ENCODE measurements at regions not wholly inside any gene's neighbourhood (a gene's known extent, or its start where the extent isn't known, plus 50 kb on each side); places are given as distances from the start of the nearest gene placed in this dataset.

DNA sequence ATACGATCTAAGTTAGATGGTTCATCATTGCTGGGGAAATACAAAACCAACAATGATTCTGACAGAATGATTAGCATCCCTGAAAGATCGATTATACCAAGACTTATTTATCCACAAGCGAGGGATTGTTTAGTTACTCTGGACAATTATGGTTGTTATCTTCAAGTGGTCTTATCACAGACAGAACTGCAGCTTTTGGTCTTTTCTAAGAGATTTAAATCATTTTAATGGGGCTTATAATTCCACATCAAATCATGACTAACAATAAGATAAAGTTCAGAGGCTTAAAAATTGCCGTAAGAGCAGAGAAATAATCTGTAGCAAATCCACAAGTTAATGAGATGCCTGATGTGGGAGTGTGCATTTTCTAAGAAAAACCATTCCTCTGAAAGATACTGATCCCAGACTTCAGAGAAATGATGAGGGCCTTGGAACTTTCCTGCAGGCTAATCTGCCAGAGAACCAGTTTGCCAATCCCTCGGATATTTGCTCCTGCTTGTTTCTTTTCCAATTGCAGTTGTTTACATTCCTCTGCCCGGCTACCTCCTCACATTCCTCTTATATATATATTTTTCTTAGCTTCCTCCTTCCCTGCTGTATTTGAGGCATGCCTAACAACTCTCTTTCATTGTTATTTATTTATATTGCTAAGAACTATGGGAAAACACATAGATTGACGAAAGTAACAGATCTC is 134.8 kb downstream of the BACH1 start:
- no peak for TF ChIP-seq JUND (IDR thresholded peaks at IDR 0.05; ENCODE audit: low read depth, low read length)
- no peak for TF ChIP-seq EP300 (IDR thresholded peaks at IDR 0.05; ENCODE audit: borderline replicate concordance in 1 of 2, control insufficient read depth in 1 of 2, low read depth in 2 of 2, low read length in 2 of 2)
- TF ChIP-seq RBBP5 (conservative IDR thresholded peaks at IDR 0.05): no peak
- TF ChIP-seq ZSCAN29 (IDR thresholded peaks at IDR 0.05): no peak
- TF ChIP-seq, protein P1, sequence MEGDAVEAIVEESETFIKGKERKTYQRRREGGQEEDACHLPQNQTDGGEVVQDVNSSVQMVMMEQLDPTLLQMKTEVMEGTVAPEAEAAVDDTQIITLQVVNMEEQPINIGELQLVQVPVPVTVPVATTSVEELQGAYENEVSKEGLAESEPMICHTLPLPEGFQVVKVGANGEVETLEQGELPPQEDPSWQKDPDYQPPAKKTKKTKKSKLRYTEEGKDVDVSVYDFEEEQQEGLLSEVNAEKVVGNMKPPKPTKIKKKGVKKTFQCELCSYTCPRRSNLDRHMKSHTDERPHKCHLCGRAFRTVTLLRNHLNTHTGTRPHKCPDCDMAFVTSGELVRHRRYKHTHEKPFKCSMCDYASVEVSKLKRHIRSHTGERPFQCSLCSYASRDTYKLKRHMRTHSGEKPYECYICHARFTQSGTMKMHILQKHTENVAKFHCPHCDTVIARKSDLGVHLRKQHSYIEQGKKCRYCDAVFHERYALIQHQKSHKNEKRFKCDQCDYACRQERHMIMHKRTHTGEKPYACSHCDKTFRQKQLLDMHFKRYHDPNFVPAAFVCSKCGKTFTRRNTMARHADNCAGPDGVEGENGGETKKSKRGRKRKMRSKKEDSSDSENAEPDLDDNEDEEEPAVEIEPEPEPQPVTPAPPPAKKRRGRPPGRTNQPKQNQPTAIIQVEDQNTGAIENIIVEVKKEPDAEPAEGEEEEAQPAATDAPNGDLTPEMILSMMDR (IDR thresholded peaks at IDR 0.05 in 2 of 3, conservative IDR thresholded peaks at IDR 0.05 in 1 of 3; ENCODE audit: control insufficient read depth in 2 of 3, extremely low read depth in 1 of 3, insufficient read depth in 1 of 3, low read depth in 3 of 3, low read length in 3 of 3): no peak
- TF ChIP-seq RFX5 (IDR thresholded peaks at IDR 0.05; ENCODE audit: low read depth, low read length): no peak
- no peak for TF ChIP-seq FOXM1 (IDR thresholded peaks at IDR 0.05; ENCODE audit: low read depth, low read length)
- no peak for TF ChIP-seq GABPA (IDR thresholded peaks at IDR 0.05; ENCODE audit: low read depth)
- no peak for TF ChIP-seq RAD51 (IDR thresholded peaks at IDR 0.05)
- TF ChIP-seq, protein P2, sequence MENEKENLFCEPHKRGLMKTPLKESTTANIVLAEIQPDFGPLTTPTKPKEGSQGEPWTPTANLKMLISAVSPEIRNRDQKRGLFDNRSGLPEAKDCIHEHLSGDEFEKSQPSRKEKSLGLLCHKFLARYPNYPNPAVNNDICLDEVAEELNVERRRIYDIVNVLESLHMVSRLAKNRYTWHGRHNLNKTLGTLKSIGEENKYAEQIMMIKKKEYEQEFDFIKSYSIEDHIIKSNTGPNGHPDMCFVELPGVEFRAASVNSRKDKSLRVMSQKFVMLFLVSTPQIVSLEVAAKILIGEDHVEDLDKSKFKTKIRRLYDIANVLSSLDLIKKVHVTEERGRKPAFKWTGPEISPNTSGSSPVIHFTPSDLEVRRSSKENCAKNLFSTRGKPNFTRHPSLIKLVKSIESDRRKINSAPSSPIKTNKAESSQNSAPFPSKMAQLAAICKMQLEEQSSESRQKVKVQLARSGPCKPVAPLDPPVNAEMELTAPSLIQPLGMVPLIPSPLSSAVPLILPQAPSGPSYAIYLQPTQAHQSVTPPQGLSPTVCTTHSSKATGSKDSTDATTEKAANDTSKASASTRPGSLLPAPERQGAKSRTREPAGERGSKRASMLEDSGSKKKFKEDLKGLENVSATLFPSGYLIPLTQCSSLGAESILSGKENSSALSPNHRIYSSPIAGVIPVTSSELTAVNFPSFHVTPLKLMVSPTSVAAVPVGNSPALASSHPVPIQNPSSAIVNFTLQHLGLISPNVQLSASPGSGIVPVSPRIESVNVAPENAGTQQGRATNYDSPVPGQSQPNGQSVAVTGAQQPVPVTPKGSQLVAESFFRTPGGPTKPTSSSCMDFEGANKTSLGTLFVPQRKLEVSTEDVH (IDR thresholded peaks at IDR 0.05; ENCODE audit: low read depth, partially characterized antibody): no peak
- no peak for TF ChIP-seq MYC (IDR thresholded peaks at IDR 0.05; ENCODE audit: insufficient read depth, insufficient read length, insufficient replicate concordance, low read length, severe bottlenecking)
